B cell (primary cell): ENCODE measurements at regions not wholly inside any gene's neighbourhood (a gene's known extent, or its start where the extent isn't known, plus 50 kb on each side); places are given as distances from the start of the nearest gene placed in this dataset.

ENCODE experiments used
- ATAC-seq: fragments of 200-7000 bp; cut with Tn5 transposase; one replicate; pipeline ENCODE4 v1.10.0; 2021; ENCODE audit warnings: low read depth, mild to moderate bottlenecking, moderate number of reproducible peaks, moderate library complexity
- CTCF ChIA-PET: fragments of 350-600 bp; sonication (Branson Sonifier 250); formaldehyde crosslinking; loops from one replicate; lab custom pipeline; 2021; ENCODE audit warnings: antibody characterized with exemption, inconsistent platforms; lab: Charles Lee
- POLR2A ChIA-PET: fragments of 350-600 bp; sonication (Branson Sonifier 250); formaldehyde crosslinking; loops from one replicate; lab custom pipeline; 2021; ENCODE audit warnings: antibody characterized with exemption; lab: Charles Lee
- DNase-seq: peaks from one replicate; pipeline ENCODE4 v3.0.0; 2013
- H2AFZ ChIP-seq: 2 replicates; pipeline ENCODE4 v1.6.1; 2012; ENCODE audit warnings: mild to moderate bottlenecking, low read depth, low read length; ENCODE audit not compliant: insufficient read depth, poor library complexity, severe bottlenecking
- H3K27ac ChIP-seq, 2 donors: 1 replicate in 1 of 2; 2 replicates in 1 of 2; pipeline ENCODE4 v1.5.1; 2012 to 2013; ENCODE audit warnings: low read length in 2 of 2, mild to moderate bottlenecking in 2 of 2, moderate library complexity in 1 of 2
- H3K27me3 ChIP-seq, 4 experiments: fragments of 200-600 bp in 1 of 4; sonication (generic) in 1 of 4; replicated peaks in 1 of 4; 1 replicate in 2 of 4; 2 replicates in 2 of 4; pipeline versions ENCODE4 v1.6.1 to v1.7.0; 2013 to 2016; ENCODE audit warnings: low read length in 3 of 4, mild to moderate bottlenecking in 2 of 4, mixed read lengths in 1 of 4, moderate library complexity in 1 of 4; ENCODE audit not compliant: insufficient read depth in 4 of 4, control insufficient read depth in 3 of 4; ENCODE audit errors: control extremely low read depth in 1 of 4
- H3K36me3 ChIP-seq, 2 experiments: replicated peaks in 1 of 2; 1 replicate in 1 of 2; 2 replicates in 1 of 2; pipeline versions ENCODE4 v1.6.1 to v1.7.1; 2013; ENCODE audit warnings: low read length in 1 of 2; ENCODE audit not compliant: insufficient read depth in 2 of 2, control insufficient read depth in 1 of 2; ENCODE audit errors: control extremely low read depth in 1 of 2, extremely low read depth in 1 of 2
- H3K4me1 ChIP-seq, 2 donors: fragments of 200-600 bp in 1 of 2; sonication (generic) in 1 of 2; 1 replicate in 1 of 2; 2 replicates in 1 of 2; pipeline versions ENCODE4 v1.5.1 to v1.6.1; 2013 to 2017; ENCODE audit warnings: low read length in 2 of 2; ENCODE audit not compliant: control insufficient read depth in 2 of 2, insufficient read depth in 2 of 2
- H3K4me2 ChIP-seq: replicated peaks from 2 replicates; pipeline ENCODE3; 2012; ENCODE audit warnings: mild to moderate bottlenecking, low read depth, low read length; ENCODE audit not compliant: poor library complexity, severe bottlenecking
- H3K4me3 ChIP-seq, 5 experiments: fragments of 200-600 bp in 1 of 5; sonication (generic) in 1 of 5; 1 replicate in 3 of 5; 2 replicates in 2 of 5; pipeline versions ENCODE4 v1.5.1 to v1.7.0; 2011 to 2016; ENCODE audit warnings: low read length in 4 of 5, mild to moderate bottlenecking in 4 of 5, low read depth in 2 of 5, control low read depth in 1 of 5, moderate library complexity in 1 of 5; ENCODE audit not compliant: insufficient read depth in 1 of 5; ENCODE audit errors: control extremely low read depth in 1 of 5, extremely low read depth in 1 of 5
- H3K79me2 ChIP-seq: fragments of 200-600 bp; sonication (generic); one replicate; pipeline ENCODE4 v1.6.0; 2016; ENCODE audit warnings: low read length; ENCODE audit not compliant: control insufficient read depth, insufficient read depth
- H3K9ac ChIP-seq: fragments of 200-600 bp; sonication (generic); 2 replicates; pipeline ENCODE4 v1.6.1; 2017; ENCODE audit warnings: mild to moderate bottlenecking, low read length, moderate library complexity
- H3K9me3 ChIP-seq, 3 donors: one replicate each; pipeline versions ENCODE4 v1.6.1 to v1.7.1; 2013; ENCODE audit warnings: low read length in 2 of 3; ENCODE audit not compliant: control insufficient read depth in 2 of 3, insufficient read depth in 1 of 3; ENCODE audit errors: control extremely low read depth in 1 of 3
- H4K20me1 ChIP-seq: 2 replicates; pipeline ENCODE4 v1.6.0; 2012; ENCODE audit warnings: mild to moderate bottlenecking, low read length; ENCODE audit not compliant: insufficient read depth, control insufficient read depth, poor library complexity, severe bottlenecking
- H3K27ac Mint-ChIP-seq: one replicate; pipeline ENCODE4 v1.8.0; 2021; ENCODE audit warnings: mixed read lengths
- H3K27me3 Mint-ChIP-seq: one replicate; pipeline ENCODE4 v1.8.0; 2021; ENCODE audit warnings: mixed read lengths
- H3K4me1 Mint-ChIP-seq: one replicate; pipeline ENCODE4 v1.8.0; 2021; ENCODE audit warnings: mixed read lengths
- H3K4me3 Mint-ChIP-seq: one replicate; pipeline ENCODE4 v1.8.0; 2021; ENCODE audit warnings: mixed read lengths
- H3K9me3 Mint-ChIP-seq: one replicate; pipeline ENCODE4 v1.8.0; 2022; ENCODE audit warnings: mixed read lengths; ENCODE audit not compliant: insufficient read depth
- CTCF ChIP-seq: fragments of 200-600 bp; IDR thresholded peaks from one replicate; pipeline ENCODE4 v1.8.0; 2022; ENCODE audit warnings: antibody characterized with exemption, mild to moderate bottlenecking
- EZH2 ChIP-seq: IDR thresholded peaks from 2 replicates; pipeline ENCODE4 v1.6.1; 2012; ENCODE audit warnings: borderline replicate concordance, low read depth, mild to moderate bottlenecking, moderate library complexity, low read length; ENCODE audit not compliant: insufficient read depth, poor library complexity, severe bottlenecking
- WGBS: methylation state at CpG from one replicate; pipeline ENCODE4 v1.1.5; 2013; ENCODE audit warnings: missing lambda C conversion rate; ENCODE audit not compliant: insufficient coverage; 5-methylcytosine and 5-hydroxymethylcytosine counted together
- intact Hi-C: fragments of 100-400 bp; cut with micrococcal nuclease; formaldehyde crosslinking; loops from one replicate; pipeline ENCODE4 v1.10.0; 2022

GRCh38 chr18:66438711-66439536, 165.0 kb downstream of the CDH19 start:
- Mint-ChIP-seq H3K4me1 (no peaks in the 10 kb centered on the region), H3K4me3 (no peak overlapping the region), H3K27ac (no peak overlapping the region), H3K27me3 (no peaks in the 10 kb centered on the region), H3K9me3 (peaks cover 1% of the 10 kb centered on the region)
- H2AFZ ChIP-seq, result no peak overlapping the region
- intact Hi-C loops, result no loop called here
- no peaks in the 10 kb centered on the region for H3K4me1 ChIP-seq
- ChIA-PET POLR2A (no interaction called here), CTCF (no interaction called here)
- peaks cover 0 to 15% (median 0%) of the 10 kb centered on the region in 3 donors for H3K9me3 ChIP-seq
- DNase-seq (no peak), ATAC-seq (no peak)
- H3K4me2 ChIP-seq, result no peak overlapping the region
- no peaks in the 10 kb centered on the region for H3K36me3 ChIP-seq
- no peak overlapping the region for H3K27ac ChIP-seq
- no peaks in the 10 kb centered on the region for H4K20me1 ChIP-seq
- no peak for TF ChIP-seq CTCF
- TF ChIP-seq EZH2, result no peak
- no CpG with 5 or more reads among the region's 1 CpG for WGBS
- H3K4me3 ChIP-seq, result no peak overlapping the region
- no peaks in the 10 kb centered on the region for H3K79me2 ChIP-seq
- no peak overlapping the region for H3K9ac ChIP-seq
- H3K27me3 ChIP-seq, result no peaks in the 10 kb centered on the region

- no peaks in the 10 kb centered on the region for H3K4me1 ChIP-seq
- no peaks in the 10 kb centered on the region for H3K79me2 ChIP-seq
- H3K36me3 ChIP-seq, result no peaks in the 10 kb centered on the region
- no peak overlapping the region for H3K4me2 ChIP-seq
- ChIA-PET CTCF (no interaction called here), POLR2A (no interaction called here)
- H3K27ac ChIP-seq, result no peak overlapping the region
- Mint-ChIP-seq H3K4me1 (no peaks in the 10 kb centered on the region), H3K27me3 (no peaks in the 10 kb centered on the region), H3K4me3 (no peak overlapping the region), H3K9me3 (peaks cover 5% of the 10 kb centered on the region), H3K27ac (no peak overlapping the region)
- intact Hi-C loops, result no loop called here
- no peaks in the 10 kb centered on the region for H4K20me1 ChIP-seq
- H3K9ac ChIP-seq, result no peak overlapping the region
- ATAC-seq (no peak), DNase-seq (no peak)
- no peaks in the 10 kb centered on the region for H3K9me3 ChIP-seq
- H3K27me3 ChIP-seq, result no peaks in the 10 kb centered on the region
- no peak overlapping the region for H2AFZ ChIP-seq
- H3K4me3 ChIP-seq, result no peak overlapping the region
- WGBS, result no CpG with 5 or more reads among the region's 1 CpG
- TF ChIP-seq EZH2 (no peak), CTCF (no peak)
Observed at GRCh38 chr18:66432636-66433035, 171.3 kb downstream of the CDH19 start.
